ENCODE measurements at regions not wholly inside any gene's neighbourhood (a gene's known extent, or its start where the extent isn't known, plus 50 kb on each side); places are given as distances from the start of the nearest gene placed in this dataset.

GRCh38 chr7:108777966-108778365, 208.3 kb downstream of the DNAJB9 start:
- no peak for TF ChIP-seq CTCF (IDR thresholded peaks at IDR 0.05)
- no peak overlapping the region for H3K9ac ChIP-seq
- H3K9me3 ChIP-seq (ENCODE audit: control insufficient read depth, low read length): no peaks in the 10 kb centered on the region
- no peak overlapping the region for H3K4me3 ChIP-seq (ENCODE audit: low read depth, low read length)
- no peaks in the 10 kb centered on the region for H3K4me1 ChIP-seq
- no peak overlapping the region for H2AFZ ChIP-seq
- no peak overlapping the region for H3K4me2 ChIP-seq (ENCODE audit: low read length)
- no peaks in the 10 kb centered on the region for H3K36me3 ChIP-seq (ENCODE audit: control insufficient read depth, insufficient read depth, low read length)
- H3K27ac ChIP-seq: no peak overlapping the region
- H3K27me3 ChIP-seq (ENCODE audit: control insufficient read depth, insufficient read depth, low read length): no peaks in the 10 kb centered on the region
- H3K79me2 ChIP-seq: no peaks in the 10 kb centered on the region

- Histone ChIP-seq H2AFZ (no peak overlapping the region), H3K79me2 (no peaks in the 10 kb centered on the region), H3K9me3 (ENCODE audit: control insufficient read depth, low read length) (no peaks in the 10 kb centered on the region), H3K4me3 (ENCODE audit: low read depth, low read length) (no peak overlapping the region), H3K36me3 (ENCODE audit: control insufficient read depth, insufficient read depth, low read length) (no peaks in the 10 kb centered on the region), H3K27me3 (ENCODE audit: control insufficient read depth, insufficient read depth, low read length) (no peaks in the 10 kb centered on the region), H3K9ac (no peak overlapping the region), H3K27ac (no peak overlapping the region), H3K4me2 (ENCODE audit: low read length) (no peak overlapping the region), H3K4me1 (no peaks in the 10 kb centered on the region)
- no peak for TF ChIP-seq CTCF (IDR thresholded peaks at IDR 0.05)
These were observed 219.8 kb downstream of the DNAJB9 start for GRCh38 chr7:108789451-108789850.

GRCh38 chr7:108794466-108794865, 224.8 kb downstream of the DNAJB9 start:
- Histone ChIP-seq H3K27ac (no peak overlapping the region), H3K79me2 (no peaks in the 10 kb centered on the region)
- no peak for TF ChIP-seq CTCF (IDR thresholded peaks at IDR 0.05)

GRCh38 chr7:108802650-108803049, 233.0 kb downstream of the DNAJB9 start:
- no peaks in the 10 kb centered on the region for H3K9me3 ChIP-seq (ENCODE audit: control insufficient read depth, low read length)
- TF ChIP-seq CTCF (IDR thresholded peaks at IDR 0.05): no peak
- no peaks in the 10 kb centered on the region for H3K36me3 ChIP-seq (ENCODE audit: control insufficient read depth, insufficient read depth, low read length)

More at GRCh38 chr7:108794466-108794865, 224.8 kb downstream of the DNAJB9 start:
- Histone ChIP-seq H3K4me2 (ENCODE audit: low read length) (no peak overlapping the region), H3K9ac (no peak overlapping the region), H3K9me3 (ENCODE audit: control insufficient read depth, low read length) (no peaks in the 10 kb centered on the region), H3K36me3 (ENCODE audit: control insufficient read depth, insufficient read depth, low read length) (no peaks in the 10 kb centered on the region), H3K4me3 (ENCODE audit: low read depth, low read length) (no peak overlapping the region), H2AFZ (no peak overlapping the region), H3K4me1 (no peaks in the 10 kb centered on the region), H3K27me3 (ENCODE audit: control insufficient read depth, insufficient read depth, low read length) (no peaks in the 10 kb centered on the region)

GRCh38 chr7:108805808-108806397, 236.2 kb downstream of the DNAJB9 start:
- no peaks in the 10 kb centered on the region for H3K9me3 ChIP-seq (ENCODE audit: control insufficient read depth, low read length)
- no peaks in the 10 kb centered on the region for H3K27me3 ChIP-seq (ENCODE audit: control insufficient read depth, insufficient read depth, low read length)
- H3K79me2 ChIP-seq: no peaks in the 10 kb centered on the region
- no peak overlapping the region for H3K4me3 ChIP-seq (ENCODE audit: low read depth, low read length)
- H3K4me1 ChIP-seq: no peaks in the 10 kb centered on the region
- peak overlapping the region; percentile 55 for H2AFZ ChIP-seq
- H3K4me2 ChIP-seq (ENCODE audit: low read length): no peak overlapping the region
- TF ChIP-seq CTCF (IDR thresholded peaks at IDR 0.05): peak; percentile 24
- H3K9ac ChIP-seq: no peak overlapping the region
- no peaks in the 10 kb centered on the region for H3K36me3 ChIP-seq (ENCODE audit: control insufficient read depth, insufficient read depth, low read length)
- no peak overlapping the region for H3K27ac ChIP-seq

More at GRCh38 chr7:108802650-108803049, 233.0 kb downstream of the DNAJB9 start:
- H2AFZ ChIP-seq: no peak overlapping the region
- no peak overlapping the region for H3K4me2 ChIP-seq (ENCODE audit: low read length)
- H3K27me3 ChIP-seq (ENCODE audit: control insufficient read depth, insufficient read depth, low read length): no peaks in the 10 kb centered on the region
- no peak overlapping the region for H3K9ac ChIP-seq
- H3K4me3 ChIP-seq (ENCODE audit: low read depth, low read length): no peak overlapping the region
- H3K4me1 ChIP-seq: no peaks in the 10 kb centered on the region
- no peaks in the 10 kb centered on the region for H3K79me2 ChIP-seq
- no peak overlapping the region for H3K27ac ChIP-seq
